HFFc6 (cell line): ENCODE measurements at regions not wholly inside any gene's neighbourhood (a gene's known extent, or its start where the extent isn't known, plus 50 kb on each side); places are given as distances from the start of the nearest gene placed in this dataset.

Experiments used
- DNase-seq: peaks from one replicate; pipeline ENCODE4 v3.0.0-alpha.2; 2018
- H3K27ac Mint-ChIP-seq: 2 replicates; pipeline ENCODE4 v1.8.0; 2020; ENCODE audit warnings: mild to moderate bottlenecking, mixed read lengths
- H3K27me3 Mint-ChIP-seq: 2 replicates; pipeline ENCODE4 v1.8.0; 2021; ENCODE audit warnings: mild to moderate bottlenecking, moderate library complexity, mixed read lengths; ENCODE audit not compliant: insufficient read depth
- H3K36me3 Mint-ChIP-seq: 2 replicates; pipeline ENCODE4 v1.8.0; 2021; ENCODE audit warnings: low read depth, mixed read lengths
- H3K4me1 Mint-ChIP-seq: 2 replicates; pipeline ENCODE4 v1.8.0; 2020; ENCODE audit warnings: low read depth, mixed read lengths
- H3K4me3 Mint-ChIP-seq: 2 replicates; pipeline ENCODE4 v1.8.0; 2020; ENCODE audit warnings: mild to moderate bottlenecking, moderate library complexity, mixed read lengths
- H3K9me3 Mint-ChIP-seq: 2 replicates; pipeline ENCODE4 v1.8.0; 2020; ENCODE audit warnings: mild to moderate bottlenecking, mixed read lengths
- CTCF ChIP-seq: fragments of 200-600 bp; sonication (generic); IDR thresholded peaks from 2 replicates; pipeline ENCODE4 v1.5.0; 2021; ENCODE audit warnings: antibody characterized with exemption, mild to moderate bottlenecking

GRCh38 chr3:113138839-113139743 is 72.3 kb upstream of the BOC start:
- DNase-seq: no peak
- Mint-ChIP-seq H3K9me3 (no peaks in the 10 kb centered on the region), H3K36me3 (no peaks in the 10 kb centered on the region), H3K27me3 (peaks cover 11% of the 10 kb centered on the region), H3K4me3 (no peak overlapping the region), H3K27ac (no peak overlapping the region), H3K4me1 (no peaks in the 10 kb centered on the region)
- no peak for TF ChIP-seq CTCF

- Mint-ChIP-seq H3K4me3 (no peak overlapping the region), H3K9me3 (no peaks in the 10 kb centered on the region), H3K4me1 (no peaks in the 10 kb centered on the region), H3K36me3 (no peaks in the 10 kb centered on the region), H3K27ac (no peak overlapping the region), H3K27me3 (peaks cover 11% of the 10 kb centered on the region)
- TF ChIP-seq CTCF: no peak
- no peak for DNase-seq
These were observed 70.5 kb upstream of the BOC start for GRCh38 chr3:113140876-113141275.

- no peak for DNase-seq
- H3K36me3 Mint-ChIP-seq: no peaks in the 10 kb centered on the region
- H3K4me3 Mint-ChIP-seq: no peak overlapping the region
- H3K9me3 Mint-ChIP-seq: no peaks in the 10 kb centered on the region
- TF ChIP-seq CTCF: no peak
- no peaks in the 10 kb centered on the region for H3K4me1 Mint-ChIP-seq
- no peak overlapping the region for H3K27ac Mint-ChIP-seq
- peaks cover 11% of the 10 kb centered on the region for H3K27me3 Mint-ChIP-seq
These were observed 69.8 kb upstream of the BOC start for GRCh38 chr3:113141543-113141942.

GRCh38 chr3:113142476-113142875 is 68.9 kb upstream of the BOC start:
- no peak for DNase-seq
- Mint-ChIP-seq H3K36me3 (no peaks in the 10 kb centered on the region), H3K9me3 (no peaks in the 10 kb centered on the region), H3K4me1 (no peaks in the 10 kb centered on the region), H3K27ac (no peak overlapping the region), H3K27me3 (peaks cover 11% of the 10 kb centered on the region), H3K4me3 (no peak overlapping the region)
- TF ChIP-seq CTCF: no peak

GRCh38 chr3:113143353-113143752 is 68.0 kb upstream of the BOC start:
- H3K4me1 Mint-ChIP-seq: no peaks in the 10 kb centered on the region
- no peak overlapping the region for H3K4me3 Mint-ChIP-seq
- TF ChIP-seq CTCF: no peak
- peaks cover 11% of the 10 kb centered on the region for H3K27me3 Mint-ChIP-seq
- no peak overlapping the region for H3K27ac Mint-ChIP-seq
- DNase-seq: no peak
- H3K36me3 Mint-ChIP-seq: no peaks in the 10 kb centered on the region
- H3K9me3 Mint-ChIP-seq: no peaks in the 10 kb centered on the region
